Cerebellar nuclear complex (tissue), 1 donor: ENCODE measurements at regions not wholly inside any gene's neighbourhood (a gene's known extent, or its start where the extent isn't known, plus 50 kb on each side); places are given as distances from the start of the nearest gene placed in this dataset.

Source experiments
- DNase-seq, 2 experiments: peaks; one replicate each; lab custom pipeline; 2025; lab: John Stamatoyannopoulos, UW

DNA sequence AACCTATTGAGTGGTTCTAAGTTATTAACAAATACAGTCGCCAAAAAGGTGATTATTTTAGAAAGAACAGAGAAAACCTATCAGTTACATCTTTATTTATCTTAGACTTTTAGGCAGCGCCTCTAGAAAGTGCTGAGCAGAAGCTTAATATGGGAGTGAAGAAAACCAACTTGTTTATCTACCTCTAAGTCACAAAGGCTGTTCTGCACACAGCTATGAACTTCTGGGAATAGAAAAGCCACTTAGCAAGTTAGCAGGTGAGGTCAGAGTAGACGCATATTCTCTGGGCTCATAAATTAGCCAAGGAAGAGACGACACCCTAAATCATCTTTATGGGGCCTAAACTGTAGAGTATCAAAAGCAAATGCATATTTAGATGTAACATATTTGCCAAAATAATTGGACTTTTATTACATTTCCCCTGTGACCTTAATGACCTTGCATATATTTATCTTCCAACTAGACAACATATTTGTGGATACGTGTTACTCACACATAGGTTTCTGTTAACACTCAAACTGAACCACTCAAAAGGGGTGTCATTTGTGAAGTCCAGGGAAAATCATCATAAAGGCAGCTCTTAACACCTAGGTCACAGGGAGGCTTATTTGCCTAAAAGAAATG, 267.1 kb downstream of the ADGB start:
- DNase-seq, result no peak

DNA sequence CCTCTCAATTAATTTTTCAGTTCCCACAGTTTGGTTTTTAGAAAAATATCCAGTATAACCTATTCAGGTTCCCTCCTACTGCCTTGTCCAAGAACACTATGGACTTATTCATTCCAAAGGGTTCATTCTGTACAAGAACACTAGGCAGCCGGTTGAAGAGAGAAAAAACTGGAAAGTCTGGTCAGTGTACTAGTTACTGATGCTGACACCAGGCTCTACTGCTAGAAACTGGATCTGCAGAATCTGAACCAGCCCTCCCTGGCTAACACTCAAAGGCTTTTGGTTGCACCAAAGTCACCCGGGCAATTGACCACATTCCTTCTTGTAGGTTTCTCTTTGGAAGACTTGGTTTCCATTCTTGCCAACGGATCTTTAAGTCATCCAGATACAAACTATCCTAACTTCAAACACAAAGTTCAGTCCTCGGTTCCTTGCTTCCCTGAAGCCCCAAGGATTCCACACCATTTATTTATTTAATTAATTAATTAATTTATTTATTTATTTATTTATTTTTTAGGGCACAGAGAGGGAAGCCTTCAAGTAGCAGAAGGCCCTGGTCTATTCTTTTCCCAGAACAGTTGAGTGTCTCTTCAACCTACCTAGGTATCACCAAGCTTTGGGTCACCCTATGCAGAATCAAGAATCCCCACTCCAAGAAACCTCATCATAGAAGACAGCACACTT, 268.1 kb downstream of the ADGB start:
- no peak for DNase-seq

DNA sequence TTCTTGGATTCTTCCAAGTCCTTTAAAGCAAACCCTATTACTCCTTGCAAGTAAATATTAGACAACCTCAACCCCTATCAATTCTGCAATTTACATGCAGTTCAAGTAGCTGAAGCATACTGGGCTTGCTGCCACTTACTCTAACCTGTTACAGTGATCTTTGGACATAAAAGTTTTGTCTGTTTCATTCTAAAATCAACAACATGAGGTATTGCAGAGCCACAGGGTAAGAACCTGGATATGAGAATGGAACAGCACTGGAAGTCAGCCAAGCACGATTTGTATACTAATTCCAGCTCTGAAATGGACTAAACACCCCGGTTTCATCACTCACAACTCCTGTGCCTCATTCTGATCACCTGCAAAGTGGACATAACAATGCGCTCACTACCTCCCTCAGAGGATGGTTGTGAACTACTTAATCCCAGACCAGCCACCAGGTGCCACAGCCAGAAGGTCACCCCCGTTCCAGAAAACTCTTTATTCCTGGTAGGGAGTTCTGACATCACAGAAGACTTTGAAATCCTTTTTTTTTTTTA, 270.0 kb downstream of the ADGB start:
- DNase-seq, result no peak

DNA sequence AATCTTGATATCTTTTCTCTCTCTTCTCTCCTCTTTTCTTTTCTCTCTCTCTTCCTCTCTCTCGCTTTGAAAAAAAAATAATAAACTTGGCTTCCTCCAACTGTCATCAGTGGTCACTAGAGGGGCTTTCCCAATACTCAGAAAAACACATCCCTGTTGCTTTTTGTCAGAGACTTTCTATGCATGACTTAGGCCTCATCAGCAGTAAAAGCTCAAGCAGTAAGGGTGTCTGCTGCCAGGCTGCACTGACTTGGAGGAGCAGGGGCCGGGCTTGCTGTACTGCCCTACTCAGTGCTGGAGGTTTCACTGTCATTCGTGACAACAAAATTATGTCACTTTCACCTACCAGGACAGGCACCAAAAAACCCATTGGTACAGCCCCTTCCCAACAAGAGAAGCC, 272.0 kb downstream of the ADGB start:
- no peak for DNase-seq

DNA sequence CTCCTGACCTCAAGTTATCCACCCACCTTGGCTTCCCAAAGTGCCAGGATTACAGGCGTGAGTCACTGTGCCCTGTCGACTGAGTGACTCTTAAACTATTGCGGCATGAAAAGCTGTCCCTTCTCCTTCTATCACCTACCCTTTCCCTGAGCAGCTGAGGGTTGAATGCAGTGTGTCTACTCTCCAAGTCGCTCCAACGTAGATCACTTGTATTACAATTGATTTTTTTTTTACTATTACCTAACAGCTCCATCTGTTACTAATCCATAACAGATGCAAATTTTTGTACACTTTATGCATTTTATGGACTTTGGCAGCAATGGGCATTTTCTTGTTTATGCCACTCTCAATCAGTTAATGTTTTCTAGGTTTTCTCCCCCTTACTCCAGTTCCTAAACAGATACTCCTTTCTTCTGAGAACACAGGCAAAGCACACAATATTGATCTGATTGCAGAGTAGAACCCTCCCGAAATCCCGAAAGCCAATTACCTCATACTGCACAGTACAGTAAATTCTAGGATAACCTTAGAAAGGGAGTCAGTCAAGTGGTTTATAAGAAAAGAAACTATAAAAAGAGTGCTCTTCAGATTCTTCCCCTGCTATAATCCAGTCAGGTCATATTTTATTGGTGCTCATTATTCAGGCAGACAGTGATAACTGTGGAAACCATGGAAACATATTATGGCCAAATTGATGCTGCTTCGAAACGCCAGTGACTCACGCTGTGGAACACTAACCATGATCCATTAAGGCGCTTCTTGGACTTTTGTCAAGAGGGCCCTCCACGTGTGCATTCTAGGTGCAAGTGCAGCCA, 273.0 kb downstream of the ADGB start:
- DNase-seq, result no peak

DNA sequence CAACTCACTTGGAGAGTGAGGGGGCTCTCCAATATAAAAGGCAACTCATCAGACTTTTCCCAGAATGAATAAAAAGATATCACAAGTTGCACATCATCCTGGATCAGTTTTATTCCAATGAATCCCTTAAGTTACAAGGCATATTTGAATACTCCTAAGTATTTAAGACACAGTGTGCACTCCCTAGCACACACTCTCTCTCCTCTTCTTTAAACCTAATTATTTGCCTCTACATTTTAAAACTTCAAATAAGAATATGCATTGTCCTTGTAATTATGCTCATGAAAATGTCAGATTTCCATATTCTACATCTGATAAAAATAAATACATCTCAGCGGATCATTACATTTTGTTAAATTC, 273.6 kb downstream of the ADGB start:
- no peak for DNase-seq

DNA sequence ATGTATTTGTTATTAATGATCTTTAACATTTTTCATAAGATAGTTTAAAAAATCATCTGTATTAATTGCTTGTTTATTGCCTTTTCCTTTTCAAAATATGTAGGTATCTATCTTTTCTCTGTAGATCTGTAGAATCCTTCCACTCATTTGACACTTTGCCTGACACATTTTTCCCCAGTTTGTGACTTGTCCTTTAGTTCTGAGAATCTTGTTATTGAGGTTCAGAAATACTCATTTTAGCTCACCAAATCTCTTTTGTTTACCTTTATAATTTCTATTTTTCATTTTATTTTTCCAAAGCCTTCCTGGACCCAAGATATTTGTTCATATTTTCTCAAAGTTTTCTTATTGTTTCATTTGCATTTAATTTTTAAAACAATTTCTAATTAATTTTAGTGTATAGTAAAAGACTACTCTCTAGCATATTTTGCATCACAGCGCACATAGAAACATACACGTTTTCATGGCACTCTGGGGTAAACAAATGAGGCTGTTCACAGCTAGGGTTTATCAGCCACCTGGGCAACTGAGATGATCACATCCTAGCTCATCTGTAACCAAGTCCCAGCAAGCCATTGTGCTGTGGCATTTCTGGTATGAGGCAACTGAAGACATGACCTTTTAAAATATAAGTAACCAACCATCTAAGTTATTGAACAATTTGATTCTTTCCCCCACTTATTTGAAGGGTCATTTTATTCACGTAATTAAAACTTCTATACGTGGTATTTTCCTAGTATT, 275.7 kb downstream of the ADGB start:
- no peak for DNase-seq

DNA sequence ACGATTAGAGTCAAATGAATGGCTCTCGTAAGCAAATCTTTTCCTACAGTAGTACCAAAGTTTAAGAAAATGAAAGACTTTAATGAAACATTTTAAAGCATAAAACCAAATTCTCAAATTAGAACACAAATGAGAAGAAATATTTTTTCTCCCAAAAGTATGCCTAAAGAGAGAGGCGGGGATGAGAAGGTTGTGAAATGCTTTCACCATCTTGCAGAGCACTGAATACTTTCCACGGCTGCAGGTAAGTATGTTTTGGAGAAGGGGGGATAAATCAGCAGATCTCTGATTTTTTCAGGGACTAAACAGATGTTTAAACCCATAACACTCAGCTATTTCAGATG, 277.1 kb downstream of the ADGB start:
- no peak for DNase-seq

DNA sequence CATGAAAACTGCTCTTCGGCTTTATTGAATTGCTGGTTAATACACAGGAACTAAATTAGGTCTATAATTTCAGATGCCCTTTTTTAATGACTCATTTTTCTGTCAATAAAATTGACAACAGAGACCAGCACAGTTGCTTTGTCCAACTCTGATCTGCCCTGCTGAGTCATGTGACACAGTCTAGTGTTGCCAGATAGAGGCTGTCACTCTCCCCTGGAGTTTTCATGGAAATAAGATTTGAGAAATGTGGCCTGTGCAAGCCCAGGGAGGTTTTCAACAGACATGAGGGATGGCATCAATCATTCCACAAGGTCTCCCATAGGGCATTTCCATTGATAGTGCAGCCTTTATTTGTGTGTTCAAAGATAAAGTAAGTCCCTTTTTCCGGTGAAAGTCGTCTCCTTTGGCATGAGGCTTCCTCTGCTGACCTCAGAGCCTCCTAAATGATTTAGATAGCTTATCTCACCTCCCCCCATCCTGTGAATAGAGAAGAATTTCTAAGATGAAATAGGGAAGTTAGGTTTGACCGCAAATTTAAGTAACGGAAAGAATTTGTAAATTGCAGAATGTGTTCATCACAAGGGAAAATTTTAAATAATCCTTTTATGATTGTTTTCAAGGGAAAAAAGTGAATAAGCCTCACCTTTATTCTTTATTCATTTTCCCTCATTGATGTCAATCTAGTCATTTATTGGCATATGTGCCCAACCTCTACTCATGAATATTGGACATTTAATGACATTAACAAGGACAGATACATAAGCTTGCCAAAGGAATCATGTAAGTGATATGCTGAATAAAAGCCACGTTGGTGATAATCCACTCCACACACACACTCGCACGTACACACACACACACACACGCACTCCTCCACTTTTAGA, 277.7 kb downstream of the ADGB start:
- DNase-seq, result no peak

DNA sequence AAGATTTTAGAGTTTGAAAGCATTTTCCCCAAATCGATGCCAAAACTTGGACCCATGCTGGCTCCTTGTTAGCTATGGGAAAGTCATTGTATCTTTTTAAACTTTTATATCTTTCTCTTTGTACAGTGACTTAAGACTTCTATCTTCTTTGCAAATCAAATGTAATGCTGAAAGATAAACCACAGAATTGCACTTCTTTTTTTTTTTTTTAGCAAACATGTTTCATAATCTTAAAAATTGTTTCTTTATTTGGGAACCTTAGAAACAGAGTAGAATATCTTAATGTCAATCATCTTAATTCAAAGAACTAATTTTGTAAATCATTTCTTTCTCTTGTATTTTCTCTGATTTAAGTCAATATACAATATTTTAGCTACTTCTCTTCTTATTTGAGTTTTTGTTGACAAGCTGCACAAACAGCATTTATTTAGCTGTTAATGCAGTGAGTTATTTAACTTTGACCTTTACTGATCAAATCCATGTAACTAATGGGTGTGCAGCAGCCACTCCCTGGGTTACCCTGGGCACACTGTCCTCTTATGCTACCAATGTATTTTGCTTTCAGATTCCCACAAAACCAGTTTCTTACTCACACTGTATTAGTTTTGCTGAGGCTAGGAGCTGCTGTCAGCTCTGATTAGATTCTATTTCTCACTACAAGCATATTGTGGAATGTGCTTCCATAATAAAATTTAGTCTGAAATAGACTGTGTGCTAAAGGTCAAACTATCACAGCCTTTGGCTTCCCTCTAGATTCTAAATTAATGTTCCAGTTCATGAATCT, 279.6 kb downstream of the ADGB start:
- DNase-seq, result no peak

DNA sequence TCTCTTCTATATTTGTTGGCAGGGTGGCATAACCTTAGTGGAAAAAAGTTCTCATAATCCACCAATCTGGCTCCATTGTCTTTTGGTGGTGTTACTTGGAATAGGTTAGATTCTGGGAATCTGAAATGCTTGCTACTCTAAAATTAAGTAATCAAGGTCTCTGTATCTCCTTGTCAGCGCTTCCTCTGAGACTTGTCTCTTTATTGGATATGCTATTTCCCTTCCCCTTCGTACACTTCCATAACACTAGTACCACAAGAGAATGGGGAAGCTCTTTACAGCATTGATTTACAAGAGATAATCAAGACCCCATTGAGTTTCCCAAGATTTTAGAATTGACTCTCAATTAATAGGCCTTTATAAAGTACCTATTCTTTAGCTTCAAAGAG, 280.2 kb downstream of the ADGB start:
- DNase-seq, result no peak

DNA sequence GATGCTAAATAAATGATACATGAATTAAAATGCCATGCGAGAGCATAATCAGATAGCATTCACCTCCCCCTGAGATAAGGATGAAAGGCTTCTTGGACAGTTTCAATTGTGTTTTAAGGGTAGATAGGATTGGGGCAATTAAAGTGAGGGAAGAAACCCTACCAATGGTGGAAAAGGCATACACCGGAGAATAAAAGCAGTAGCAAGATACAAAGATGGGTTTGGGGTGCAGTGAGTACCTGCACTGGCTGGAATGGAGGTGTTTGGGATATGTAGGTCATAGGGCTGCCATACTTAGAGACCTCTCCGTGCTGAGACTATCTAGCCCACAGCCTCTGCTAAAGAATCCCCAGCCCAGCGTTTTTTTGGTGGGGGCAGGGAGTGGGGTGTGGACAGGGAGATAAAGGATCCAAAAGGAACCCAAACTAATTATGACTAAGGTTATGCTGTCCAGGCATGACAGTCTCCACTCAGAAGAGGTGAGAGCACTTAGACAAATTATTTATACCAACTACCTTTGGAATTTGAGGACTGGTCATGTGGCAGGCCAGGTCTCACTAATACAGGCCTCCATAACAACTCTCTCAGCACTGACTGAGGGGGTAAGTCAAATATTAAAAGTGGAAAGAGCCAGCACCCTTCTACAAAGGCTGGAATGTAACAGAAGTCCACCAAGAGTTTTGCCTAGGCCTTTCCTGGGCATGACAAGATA, 280.8 kb downstream of the ADGB start:
- no peak for DNase-seq

DNA sequence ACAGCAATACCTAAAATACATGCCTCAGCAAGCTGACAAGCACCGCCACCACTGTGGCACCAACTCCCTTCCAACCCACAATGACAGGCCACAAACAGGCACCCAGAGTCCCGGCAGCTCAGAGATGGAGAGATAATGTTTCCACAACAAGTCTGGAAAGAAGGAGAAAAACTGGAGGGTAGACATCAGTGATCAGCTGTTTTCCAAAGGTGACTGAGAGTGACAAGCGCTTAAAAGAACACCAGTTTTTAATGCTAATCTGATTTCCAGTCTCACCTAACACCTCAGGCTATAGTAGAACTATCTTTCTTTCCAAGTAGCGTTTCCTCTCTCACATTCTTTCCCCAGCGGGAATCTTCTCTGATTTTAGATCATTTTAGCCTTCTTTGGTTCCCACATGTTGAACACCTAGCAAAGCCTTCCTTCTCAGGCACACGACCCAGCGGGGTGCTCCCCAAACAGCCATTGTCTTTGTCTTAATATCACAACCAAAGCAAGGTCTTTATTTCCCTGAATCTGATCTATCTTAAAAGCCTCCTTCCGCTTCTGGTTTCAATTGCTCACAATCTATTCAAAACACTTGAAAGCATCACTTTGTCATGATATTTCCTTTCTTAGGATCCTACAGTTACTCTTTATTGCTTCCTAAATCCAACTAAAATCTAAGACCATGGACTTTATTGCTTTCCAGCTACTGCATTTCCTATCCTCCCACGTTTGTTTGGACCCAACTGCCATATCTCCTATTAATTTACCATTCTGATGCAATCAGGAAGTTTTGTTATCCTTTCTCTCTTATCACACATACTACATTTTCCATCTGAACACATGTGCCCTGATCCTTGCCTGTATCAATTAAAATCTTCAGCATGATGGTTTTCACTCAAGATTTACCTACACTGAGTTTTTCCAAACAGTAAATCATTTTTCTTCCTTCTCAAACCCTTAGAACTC, 282.7 kb downstream of the ADGB start:
- DNase-seq, result no peak

DNA sequence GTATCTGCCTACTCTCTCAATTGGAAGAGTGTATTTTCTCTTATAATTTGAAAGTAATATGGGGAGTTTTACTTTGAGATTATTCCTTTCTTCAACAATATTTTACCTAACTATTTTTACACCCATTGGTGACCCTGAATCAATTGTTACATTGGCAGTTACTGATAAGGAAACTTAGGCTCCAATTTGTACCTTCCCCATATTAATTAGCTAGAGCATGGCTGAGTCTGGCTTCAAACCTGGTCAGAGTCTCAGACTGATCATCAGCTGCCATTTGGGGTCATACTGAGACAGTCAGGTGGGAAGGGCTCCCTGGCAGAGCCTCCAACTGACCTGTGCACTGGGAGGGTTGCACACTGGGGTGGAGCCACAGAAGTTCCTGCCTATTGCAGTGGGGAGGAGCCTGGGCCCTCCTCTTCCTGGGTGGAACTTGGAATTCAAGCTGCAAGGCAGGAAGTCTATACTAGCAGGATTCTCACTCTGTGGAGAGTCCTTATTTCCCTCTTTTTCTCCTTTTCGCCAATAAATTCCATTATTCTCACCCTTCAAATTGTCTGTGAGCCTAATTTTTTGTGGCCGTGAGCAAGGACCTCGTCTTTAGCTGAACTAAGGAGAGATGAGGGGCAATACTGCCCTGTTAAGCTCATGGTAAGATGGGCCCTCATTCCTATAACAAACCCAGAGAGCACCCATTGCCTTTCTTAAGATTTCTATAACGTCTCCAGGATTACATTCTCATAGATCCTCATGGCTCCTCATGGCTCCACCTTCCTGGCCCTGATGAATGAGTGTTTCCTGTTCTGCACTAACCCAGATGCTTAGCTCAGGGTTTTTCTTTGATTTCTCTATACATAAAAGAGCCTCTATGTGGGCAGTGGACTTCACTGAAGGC, 285.1 kb downstream of the ADGB start:
- DNase-seq, result no peak

DNA sequence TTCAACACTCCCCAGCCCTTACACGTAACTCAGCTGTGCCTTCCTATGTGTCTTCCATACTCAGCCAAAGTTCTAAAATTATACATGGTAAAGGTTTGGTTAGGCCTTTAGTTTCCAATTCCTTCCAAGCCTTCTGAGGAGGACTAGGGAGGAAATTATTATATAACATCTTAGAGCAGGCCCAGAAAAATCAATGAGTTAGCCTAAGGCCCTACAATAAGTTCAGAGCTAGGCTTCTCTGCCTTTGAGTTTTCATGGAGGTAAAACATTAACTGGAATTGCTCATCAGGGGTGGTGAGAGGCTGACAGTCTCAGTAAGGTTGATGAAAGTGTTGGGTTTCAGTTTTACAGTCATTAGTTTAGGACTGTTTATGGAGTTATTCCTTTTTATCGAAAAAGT, 286.0 kb downstream of the ADGB start:
- DNase-seq, result no peak

DNA sequence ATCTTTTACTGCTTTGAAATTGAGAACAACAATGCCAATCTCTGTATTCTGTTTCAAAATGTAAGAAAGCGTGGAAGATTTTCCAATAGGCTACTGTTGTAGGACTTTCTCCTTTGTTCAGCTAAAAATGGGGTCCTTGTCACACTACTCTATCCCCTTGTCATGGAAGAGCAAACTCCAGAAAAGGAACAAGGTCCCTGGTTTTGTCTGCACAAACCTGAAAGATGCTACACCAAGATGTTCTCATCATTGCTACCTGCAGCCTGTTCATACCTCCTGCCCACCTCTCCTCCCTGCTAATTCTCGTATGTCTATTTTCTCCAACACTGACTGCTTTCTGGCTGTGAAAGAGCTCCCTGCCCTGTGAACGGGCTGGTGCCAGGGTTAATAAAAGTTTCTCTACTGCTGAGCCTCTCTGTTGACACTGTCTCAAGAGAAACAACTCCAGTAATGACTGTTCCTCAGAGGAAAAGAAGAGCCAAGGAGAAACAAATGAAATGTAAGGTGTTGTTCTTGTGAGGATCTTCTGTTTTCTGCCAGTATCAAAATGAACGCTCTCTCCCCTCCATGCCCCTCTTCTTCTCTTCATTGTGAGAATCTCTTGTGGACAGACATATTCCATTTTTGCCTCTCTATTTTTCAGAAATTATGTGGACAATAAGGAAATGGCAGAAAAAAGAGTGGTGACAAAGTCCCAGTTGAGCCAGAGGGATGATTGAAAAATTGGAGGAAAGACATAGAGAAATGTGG, 287.1 kb downstream of the ADGB start:
- no peak for DNase-seq
